T-helper 1 cell treated with Interleukin-12 subunit alpha and Interleukin-12 subunit beta and Interleukin-4 antibody, amounts not matched to agents 30 μg/mL and 1 μg/mL, for 36 hours (primary cell): ENCODE measurements at regions not wholly inside any gene's neighbourhood (a gene's known extent, or its start where the extent isn't known, plus 50 kb on each side); places are given as distances from the start of the nearest gene placed in this dataset.

Experiments used
- H3K27ac Mint-ChIP-seq: one replicate; pipeline ENCODE4 v1.8.0; 2021; ENCODE audit warnings: mild to moderate bottlenecking, mixed read lengths
- H3K27me3 Mint-ChIP-seq: one replicate; pipeline ENCODE4 v1.8.0; 2021; ENCODE audit warnings: low read depth, mixed read lengths
- H3K36me3 Mint-ChIP-seq: one replicate; pipeline ENCODE4 v1.8.0; 2021; ENCODE audit warnings: low read depth, mixed read lengths
- H3K4me1 Mint-ChIP-seq: one replicate; pipeline ENCODE4 v1.8.0; 2021; ENCODE audit warnings: low read depth, mixed read lengths
- H3K4me3 Mint-ChIP-seq: one replicate; pipeline ENCODE4 v1.8.0; 2021; ENCODE audit warnings: mild to moderate bottlenecking, moderate library complexity, mixed read lengths
- H3K9me3 Mint-ChIP-seq: one replicate; pipeline ENCODE4 v1.8.0; 2021; ENCODE audit warnings: mixed read lengths

DNA sequence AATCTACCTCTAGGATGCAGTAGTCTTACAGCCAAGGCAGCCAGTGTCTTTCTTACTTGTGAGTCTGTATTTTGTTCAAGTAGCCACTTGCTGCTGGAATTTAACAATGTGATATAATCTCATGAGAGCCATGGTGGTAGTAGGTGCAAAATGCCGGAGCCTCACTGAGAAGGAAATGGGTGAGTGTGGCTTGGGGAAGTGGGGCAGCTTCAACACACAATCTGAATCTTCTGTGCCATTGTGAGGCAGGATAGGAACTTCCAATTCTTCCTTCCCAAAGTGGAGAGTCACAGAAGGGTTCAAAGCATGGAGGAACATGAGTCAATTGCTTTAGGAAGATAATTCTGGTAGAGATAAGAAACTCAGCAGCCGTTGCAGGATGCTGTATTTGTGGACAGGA, 158.7 kb upstream of the APCDD1 start:
- Mint-ChIP-seq H3K27ac (no peak overlapping the region), H3K9me3 (no peaks in the 10 kb centered on the region), H3K36me3 (no peaks in the 10 kb centered on the region), H3K4me3 (no peak overlapping the region), H3K27me3 (no peaks in the 10 kb centered on the region), H3K4me1 (no peaks in the 10 kb centered on the region)

DNA sequence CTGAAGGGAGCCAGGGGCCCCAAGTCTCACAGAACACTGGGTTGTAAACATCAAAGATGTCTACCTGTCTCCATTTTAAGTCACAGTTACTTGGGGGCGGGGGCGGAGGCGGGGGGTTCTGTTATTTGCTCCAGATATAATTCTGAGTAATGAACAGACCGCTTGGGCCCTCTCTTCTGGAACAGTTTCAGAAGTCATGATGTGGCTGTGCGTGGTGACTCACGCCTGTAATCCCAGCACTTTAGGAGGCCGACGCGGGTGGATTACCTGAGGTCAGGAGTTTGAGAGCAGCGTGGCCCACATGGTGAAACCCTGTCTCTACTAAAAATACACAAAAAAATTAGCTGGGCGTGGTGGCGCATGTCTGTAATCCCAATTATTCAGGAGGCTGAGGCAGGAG, 157.9 kb upstream of the APCDD1 start:
- no peaks in the 10 kb centered on the region for H3K9me3 Mint-ChIP-seq
- H3K4me1 Mint-ChIP-seq: no peaks in the 10 kb centered on the region
- no peak overlapping the region for H3K4me3 Mint-ChIP-seq
- H3K27ac Mint-ChIP-seq: no peak overlapping the region
- no peaks in the 10 kb centered on the region for H3K27me3 Mint-ChIP-seq
- no peaks in the 10 kb centered on the region for H3K36me3 Mint-ChIP-seq

DNA sequence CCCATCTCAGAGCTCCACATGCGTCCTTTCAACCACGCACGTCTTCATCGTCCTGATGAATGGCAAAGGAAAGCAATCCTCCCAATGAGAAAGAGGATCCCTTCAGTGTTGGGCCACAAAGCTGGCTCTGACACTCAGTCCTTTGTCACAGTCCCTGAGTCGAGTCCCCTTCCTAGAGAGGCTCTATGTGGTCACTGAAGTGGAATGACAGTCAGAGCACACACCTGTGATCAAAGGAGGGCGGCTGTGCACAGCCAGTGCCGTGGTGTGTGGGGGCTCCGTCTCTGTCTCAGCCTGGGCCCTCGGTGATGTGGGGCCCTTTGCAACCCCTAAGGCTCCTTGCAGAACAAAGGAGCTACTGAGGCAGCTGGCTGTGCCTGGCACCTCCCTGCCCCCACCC, 157.3 kb upstream of the APCDD1 start:
- Mint-ChIP-seq H3K27me3 (no peaks in the 10 kb centered on the region), H3K4me1 (no peaks in the 10 kb centered on the region), H3K4me3 (no peak overlapping the region), H3K36me3 (no peaks in the 10 kb centered on the region), H3K9me3 (no peaks in the 10 kb centered on the region), H3K27ac (no peak overlapping the region)

DNA sequence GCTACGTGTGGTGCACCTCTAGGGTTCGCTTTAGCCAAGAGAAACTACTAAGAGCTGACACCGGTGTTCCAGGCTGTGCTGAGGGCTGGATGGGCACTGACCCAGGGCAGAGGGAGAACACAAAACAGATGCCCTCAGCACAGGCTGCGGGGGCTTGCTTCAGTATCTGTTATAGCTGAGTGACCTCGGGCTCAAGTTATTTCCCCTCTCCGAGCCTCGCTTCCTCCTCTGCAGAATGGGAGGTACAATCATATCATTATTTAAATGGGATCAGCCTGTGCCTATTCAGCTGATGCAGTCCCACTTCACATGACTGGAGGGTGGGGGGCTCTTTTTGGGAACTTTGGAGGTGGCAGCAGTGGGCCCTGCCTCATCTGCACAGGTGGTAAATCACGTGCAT, 156.1 kb upstream of the APCDD1 start:
- no peaks in the 10 kb centered on the region for H3K9me3 Mint-ChIP-seq
- H3K36me3 Mint-ChIP-seq: no peaks in the 10 kb centered on the region
- H3K27ac Mint-ChIP-seq: no peak overlapping the region
- no peaks in the 10 kb centered on the region for H3K4me1 Mint-ChIP-seq
- no peaks in the 10 kb centered on the region for H3K27me3 Mint-ChIP-seq
- H3K4me3 Mint-ChIP-seq: no peak overlapping the region

DNA sequence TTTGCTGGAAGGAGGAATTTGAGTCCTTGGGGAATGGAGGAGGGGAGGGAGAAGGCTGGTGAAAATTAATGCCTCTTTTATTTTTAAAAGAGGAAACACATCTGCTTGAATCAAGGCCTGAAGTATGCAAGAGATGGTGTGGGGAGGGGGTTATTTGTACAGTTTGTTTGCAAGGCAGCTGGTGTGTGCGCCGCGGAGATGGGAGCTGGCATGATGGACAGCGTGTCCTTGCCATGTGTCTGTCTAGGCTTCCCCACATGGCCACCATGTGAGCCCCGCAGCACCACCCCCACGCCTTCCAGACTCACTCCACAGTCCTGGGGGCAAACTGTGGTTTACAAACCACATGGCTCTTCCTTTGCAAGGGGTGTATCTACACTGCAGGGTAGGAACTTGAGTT, 154.8 kb upstream of the APCDD1 start:
- no peaks in the 10 kb centered on the region for H3K9me3 Mint-ChIP-seq
- H3K4me1 Mint-ChIP-seq: no peaks in the 10 kb centered on the region
- H3K36me3 Mint-ChIP-seq: no peaks in the 10 kb centered on the region
- H3K4me3 Mint-ChIP-seq: no peak overlapping the region
- no peak overlapping the region for H3K27ac Mint-ChIP-seq
- H3K27me3 Mint-ChIP-seq: no peaks in the 10 kb centered on the region

DNA sequence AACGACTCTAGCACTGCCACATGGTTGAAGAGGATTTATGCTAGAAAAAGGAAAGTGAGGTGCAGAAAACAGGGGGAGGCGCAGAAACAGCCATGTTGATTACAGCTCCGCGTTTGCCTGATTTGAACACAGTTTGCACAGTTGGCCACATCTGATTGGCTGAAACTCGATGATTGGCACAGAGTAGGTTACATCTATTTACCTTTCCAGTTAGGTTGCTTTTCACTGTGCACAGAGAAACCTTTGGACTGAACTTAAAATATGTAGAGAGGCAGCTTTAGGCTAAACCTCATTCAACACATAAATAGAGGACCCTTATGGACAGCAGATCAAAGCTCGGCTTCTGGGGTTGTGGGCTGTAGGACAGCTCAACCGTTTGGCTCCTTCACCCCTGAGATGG, 153.7 kb upstream of the APCDD1 start:
- Mint-ChIP-seq H3K4me3 (no peak overlapping the region), H3K36me3 (no peaks in the 10 kb centered on the region), H3K9me3 (no peaks in the 10 kb centered on the region), H3K4me1 (no peaks in the 10 kb centered on the region), H3K27ac (no peak overlapping the region), H3K27me3 (no peaks in the 10 kb centered on the region)

DNA sequence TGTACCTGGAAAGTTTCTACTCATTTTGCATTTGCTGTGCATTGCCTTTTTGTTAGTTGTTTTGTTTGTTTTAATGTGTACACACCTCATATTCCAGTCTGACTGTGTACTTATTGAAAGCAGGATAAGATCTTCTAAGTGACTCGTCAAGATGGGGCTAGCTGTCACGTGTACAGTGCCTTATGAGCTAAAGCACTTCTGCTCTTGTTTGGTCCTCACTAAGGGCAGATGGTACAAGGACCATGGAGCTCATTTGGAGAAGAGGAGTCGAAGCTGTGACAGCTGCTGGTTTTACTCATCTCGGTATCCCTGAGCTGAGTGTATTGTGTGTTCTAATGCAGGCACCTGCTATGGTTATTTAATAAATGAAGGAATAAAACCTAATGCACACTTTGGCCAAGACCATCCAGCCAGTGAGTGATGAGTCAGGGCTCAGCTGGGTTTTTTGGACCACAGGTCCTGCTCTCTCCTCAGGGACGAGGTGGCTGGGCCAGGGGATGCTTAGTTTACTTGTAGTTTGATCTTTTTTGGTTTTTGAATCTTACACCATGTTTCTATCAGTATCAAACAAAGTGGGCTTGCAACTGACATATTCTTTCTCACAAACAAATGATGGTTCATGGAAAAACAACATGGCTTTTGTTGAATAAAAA, 152.5 kb upstream of the APCDD1 start:
- no peaks in the 10 kb centered on the region for H3K36me3 Mint-ChIP-seq
- no peak overlapping the region for H3K27ac Mint-ChIP-seq
- no peaks in the 10 kb centered on the region for H3K27me3 Mint-ChIP-seq
- no peaks in the 10 kb centered on the region for H3K4me1 Mint-ChIP-seq
- no peaks in the 10 kb centered on the region for H3K9me3 Mint-ChIP-seq
- H3K4me3 Mint-ChIP-seq: no peak overlapping the region

DNA sequence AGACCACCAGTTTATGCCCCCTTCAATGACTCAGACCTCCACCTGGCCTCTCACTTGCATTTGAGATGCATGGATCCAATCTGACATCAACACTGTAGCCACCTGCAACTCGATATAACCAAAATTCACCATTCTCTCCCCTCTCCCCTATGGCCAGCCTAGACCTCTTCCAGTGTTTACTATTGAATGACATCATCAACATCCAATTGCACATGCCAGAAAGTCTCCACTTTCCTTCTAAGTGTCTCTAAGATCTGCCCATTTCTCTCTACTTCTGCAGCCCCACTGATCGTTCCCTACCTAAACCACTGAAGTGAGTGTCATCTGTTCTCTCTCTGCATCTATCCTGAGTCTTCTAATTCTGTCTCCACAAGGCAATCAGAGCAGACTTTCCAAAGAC, 151.3 kb upstream of the APCDD1 start:
- Mint-ChIP-seq H3K27ac (no peak overlapping the region), H3K36me3 (no peaks in the 10 kb centered on the region), H3K9me3 (no peaks in the 10 kb centered on the region), H3K4me3 (no peak overlapping the region), H3K4me1 (no peaks in the 10 kb centered on the region), H3K27me3 (no peaks in the 10 kb centered on the region)

DNA sequence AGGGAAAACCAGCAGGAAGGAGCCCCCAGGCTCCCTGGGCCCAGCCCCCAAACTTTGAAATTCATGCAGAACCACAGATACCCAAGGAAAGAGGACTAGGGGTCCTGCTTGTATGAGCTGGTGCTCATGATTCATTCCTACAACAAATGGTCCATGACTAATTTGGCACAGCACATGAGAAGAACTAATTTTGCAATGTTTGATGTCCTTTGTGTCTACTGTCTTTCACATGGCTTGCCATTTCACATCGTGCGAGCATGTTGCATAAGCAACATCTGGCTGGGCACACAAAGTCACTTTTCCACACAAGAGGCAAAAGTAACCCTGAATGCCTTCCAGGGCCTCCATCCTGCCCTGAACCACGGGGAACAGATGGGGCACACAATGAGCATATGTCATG, 149.6 kb upstream of the APCDD1 start:
- no peaks in the 10 kb centered on the region for H3K9me3 Mint-ChIP-seq
- no peaks in the 10 kb centered on the region for H3K36me3 Mint-ChIP-seq
- no peaks in the 10 kb centered on the region for H3K4me1 Mint-ChIP-seq
- no peaks in the 10 kb centered on the region for H3K27me3 Mint-ChIP-seq
- H3K4me3 Mint-ChIP-seq: no peak overlapping the region
- H3K27ac Mint-ChIP-seq: no peak overlapping the region

DNA sequence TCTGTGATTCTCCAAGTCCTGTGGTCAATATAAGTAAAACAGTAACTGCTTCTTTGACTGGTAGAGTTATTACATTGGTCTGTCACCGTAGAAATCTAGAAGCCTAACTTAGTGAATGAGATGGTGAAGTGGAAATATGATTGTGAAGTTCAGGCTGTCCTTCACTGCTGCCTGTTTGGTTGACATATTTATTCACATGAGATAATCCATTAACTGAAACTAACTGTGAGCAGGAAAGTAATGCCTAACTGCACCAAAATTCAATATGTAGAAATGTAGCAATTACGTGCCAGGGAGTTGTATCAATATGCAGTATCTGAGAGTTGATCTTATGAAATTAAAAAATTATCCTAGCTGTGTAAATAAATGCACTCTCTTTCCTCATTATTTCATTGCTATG, 147.7 kb upstream of the APCDD1 start:
- Mint-ChIP-seq H3K36me3 (no peaks in the 10 kb centered on the region), H3K27ac (no peak overlapping the region), H3K4me1 (no peaks in the 10 kb centered on the region), H3K4me3 (no peak overlapping the region), H3K9me3 (no peaks in the 10 kb centered on the region), H3K27me3 (no peaks in the 10 kb centered on the region)

DNA sequence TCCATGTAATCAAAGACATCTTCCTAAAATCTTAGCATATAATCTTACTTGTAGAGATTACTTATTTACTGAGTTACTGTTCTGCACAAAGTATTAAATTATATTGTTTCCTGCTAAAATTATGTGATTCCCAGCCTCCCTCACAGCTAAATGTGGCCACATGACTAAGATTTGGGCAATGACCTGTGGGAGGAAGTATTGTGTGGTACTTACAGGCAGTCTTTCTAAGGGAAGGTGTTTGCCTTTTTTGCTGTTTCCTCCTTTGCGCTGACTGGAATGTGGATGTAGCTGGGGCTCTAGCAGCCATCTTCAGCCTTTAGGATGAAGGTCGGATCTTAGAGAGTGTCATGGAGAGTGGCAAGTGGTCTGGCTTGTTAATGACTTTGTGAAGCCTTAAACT, 146.3 kb upstream of the APCDD1 start:
- Mint-ChIP-seq H3K27ac (no peak overlapping the region), H3K4me1 (no peaks in the 10 kb centered on the region), H3K9me3 (no peaks in the 10 kb centered on the region), H3K4me3 (no peak overlapping the region), H3K36me3 (no peaks in the 10 kb centered on the region), H3K27me3 (no peaks in the 10 kb centered on the region)

DNA sequence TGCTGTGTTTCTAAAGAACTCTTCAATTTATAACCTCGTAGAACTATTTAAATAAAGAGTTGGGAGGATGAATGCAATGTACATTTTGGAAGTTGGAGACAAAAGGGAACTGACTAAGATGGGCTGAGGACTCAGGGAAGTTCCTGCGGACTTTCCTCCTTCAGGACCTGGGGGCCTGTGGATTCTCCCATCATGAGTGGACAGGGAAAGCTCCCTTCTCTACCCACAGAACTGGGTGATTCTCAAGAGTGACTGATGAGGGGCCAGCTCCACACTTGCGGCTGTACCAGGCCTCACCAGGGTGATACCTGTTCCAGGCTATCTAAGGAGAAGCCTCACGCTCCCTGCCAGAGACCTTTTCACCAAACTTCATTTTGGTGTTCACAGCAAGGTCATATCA, 143.8 kb upstream of the APCDD1 start:
- Mint-ChIP-seq H3K27me3 (no peaks in the 10 kb centered on the region), H3K36me3 (no peaks in the 10 kb centered on the region), H3K4me3 (no peak overlapping the region), H3K27ac (no peak overlapping the region), H3K4me1 (no peaks in the 10 kb centered on the region), H3K9me3 (no peaks in the 10 kb centered on the region)

DNA sequence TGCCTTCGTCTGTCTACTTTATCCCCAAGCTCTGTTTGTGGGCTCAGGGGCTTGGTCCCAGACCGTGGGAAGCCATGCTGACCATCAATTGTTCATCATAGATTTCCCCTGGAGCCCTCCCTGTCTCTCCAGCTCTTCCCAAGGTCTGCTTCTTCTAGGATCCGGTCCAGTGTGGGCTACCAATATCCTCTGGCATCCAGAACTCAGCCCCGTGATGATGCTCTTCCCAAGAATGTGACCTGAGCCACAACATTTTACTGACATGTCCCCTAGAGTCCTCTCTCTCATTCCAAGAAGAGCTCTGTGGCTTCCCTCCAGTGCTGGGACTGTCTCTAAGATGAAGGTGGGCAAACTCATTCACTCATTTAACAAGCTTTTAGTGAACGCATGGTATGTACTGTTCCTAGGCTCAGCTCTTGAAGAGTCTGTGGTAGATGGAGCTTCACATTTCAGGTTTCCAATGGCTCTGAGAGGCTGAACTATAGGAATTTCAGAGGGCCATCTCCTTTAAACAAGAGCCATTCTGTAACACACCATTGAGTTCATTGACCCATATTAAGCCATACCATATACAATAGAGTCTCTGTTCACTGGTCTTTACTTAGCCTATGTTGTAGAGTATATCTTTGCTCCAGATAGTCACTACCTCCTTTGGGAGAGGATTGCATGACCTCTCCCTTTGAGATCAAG, 142.0 kb upstream of the APCDD1 start:
- Mint-ChIP-seq H3K4me3 (no peak overlapping the region), H3K9me3 (no peaks in the 10 kb centered on the region), H3K36me3 (no peaks in the 10 kb centered on the region), H3K27me3 (no peaks in the 10 kb centered on the region), H3K27ac (no peak overlapping the region), H3K4me1 (no peaks in the 10 kb centered on the region)

DNA sequence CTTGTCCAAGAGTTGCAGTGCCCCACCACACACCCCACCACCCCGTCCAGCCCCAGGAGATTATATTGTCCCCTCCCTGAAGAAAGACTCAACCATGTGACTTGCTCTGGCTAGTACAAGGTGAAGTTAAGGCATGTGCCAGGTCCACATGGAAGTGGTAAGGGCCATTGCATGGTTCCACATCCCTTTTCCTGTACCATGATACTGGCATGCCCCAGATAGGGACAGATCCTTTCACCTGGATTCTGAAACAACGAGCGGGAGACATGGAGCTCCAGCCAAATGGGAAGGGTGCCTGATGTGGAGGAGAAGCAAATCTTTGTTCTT, 141.5 kb upstream of the APCDD1 start:
- no peak overlapping the region for H3K4me3 Mint-ChIP-seq
- H3K36me3 Mint-ChIP-seq: no peaks in the 10 kb centered on the region
- H3K27ac Mint-ChIP-seq: no peak overlapping the region
- no peaks in the 10 kb centered on the region for H3K27me3 Mint-ChIP-seq
- no peaks in the 10 kb centered on the region for H3K9me3 Mint-ChIP-seq
- H3K4me1 Mint-ChIP-seq: no peaks in the 10 kb centered on the region

DNA sequence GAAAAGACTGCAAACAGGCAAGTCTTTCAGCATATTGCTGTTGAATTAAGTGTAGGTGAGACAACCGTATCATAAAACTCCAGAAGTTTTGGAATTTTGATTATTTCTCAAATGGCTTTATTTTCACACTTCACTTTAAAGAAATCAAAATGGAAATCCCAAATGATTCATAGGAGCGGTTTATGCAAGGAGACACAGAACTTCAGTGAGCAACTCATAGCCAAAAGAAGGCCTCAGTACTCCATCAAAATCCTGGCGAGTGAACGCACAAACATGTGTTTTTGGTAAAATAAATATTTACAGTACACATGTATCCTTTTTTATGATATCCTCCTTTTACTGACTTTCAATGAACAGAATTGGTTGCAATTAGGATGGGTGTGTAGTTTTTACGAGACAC, 140.4 kb upstream of the APCDD1 start:
- no peak overlapping the region for H3K4me3 Mint-ChIP-seq
- H3K36me3 Mint-ChIP-seq: no peaks in the 10 kb centered on the region
- no peaks in the 10 kb centered on the region for H3K9me3 Mint-ChIP-seq
- H3K27ac Mint-ChIP-seq: no peak overlapping the region
- H3K27me3 Mint-ChIP-seq: no peaks in the 10 kb centered on the region
- no peaks in the 10 kb centered on the region for H3K4me1 Mint-ChIP-seq

DNA sequence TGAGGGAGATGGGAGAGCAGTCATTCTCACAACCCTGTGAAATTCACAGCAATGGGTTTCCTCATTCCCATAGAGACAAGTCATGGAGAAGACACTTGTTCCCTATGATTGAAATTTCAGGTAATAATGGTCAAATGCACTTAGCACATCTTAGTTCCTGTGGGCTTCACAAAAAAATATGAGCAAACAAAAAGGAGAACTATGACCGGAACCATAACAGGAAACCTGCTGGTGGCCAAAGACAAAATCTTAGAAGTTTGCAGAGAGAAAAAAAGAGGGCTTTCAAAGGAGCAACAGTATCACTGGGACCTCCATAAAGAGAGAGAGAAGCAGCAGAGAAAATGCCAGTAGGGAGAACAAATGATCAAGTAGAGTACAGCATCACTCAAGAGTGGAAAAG, 138.9 kb upstream of the APCDD1 start:
- Mint-ChIP-seq H3K27me3 (no peaks in the 10 kb centered on the region), H3K9me3 (no peaks in the 10 kb centered on the region), H3K4me3 (no peak overlapping the region), H3K4me1 (peaks cover 4% of the 10 kb centered on the region), H3K36me3 (no peaks in the 10 kb centered on the region), H3K27ac (no peak overlapping the region)
